Endodermal cell (in vitro differentiated cells): ENCODE measurements at regions not wholly inside any gene's neighbourhood (a gene's known extent, or its start where the extent isn't known, plus 50 kb on each side); places are given as distances from the start of the nearest gene placed in this dataset.
"Not testable (repeated sequence)": the region's sequence is repeated elsewhere in the genome, so short reads cannot be mapped to it uniquely, and the experiment has no call there.

Experiments used
- DNase-seq: peaks from one replicate; pipeline ENCODE4 v3.0.0-alpha.2; 2017
- H3K27ac ChIP-seq: 2 replicates; pipeline ENCODE4 v1.5.1; 2013; ENCODE audit warnings: mild to moderate bottlenecking, low read depth, low read length, moderate library complexity
- H3K27me3 ChIP-seq: 2 replicates; pipeline ENCODE4 v1.6.1; 2013; ENCODE audit warnings: mild to moderate bottlenecking, low read length, moderate library complexity; ENCODE audit not compliant: insufficient read depth, control insufficient read depth, poor library complexity, severe bottlenecking
- H3K36me3 ChIP-seq: 2 replicates; pipeline ENCODE4 v1.7.0; 2013; ENCODE audit warnings: mild to moderate bottlenecking, low read length, moderate library complexity; ENCODE audit not compliant: control insufficient read depth, insufficient read depth
- H3K4me1 ChIP-seq: one replicate; pipeline ENCODE4 v1.7.0; 2013; ENCODE audit warnings: low read length; ENCODE audit not compliant: control insufficient read depth, insufficient read depth
- H3K4me3 ChIP-seq: 2 replicates; pipeline ENCODE4 v1.5.1; 2013; ENCODE audit warnings: mild to moderate bottlenecking, low read length, moderate library complexity
- H3K9ac ChIP-seq: 2 replicates; pipeline ENCODE4 v1.6.1; 2013; ENCODE audit warnings: mild to moderate bottlenecking, low read length, moderate library complexity; ENCODE audit not compliant: poor library complexity, severe bottlenecking; ENCODE audit errors: extremely low read depth
- H3K9me3 ChIP-seq: 2 replicates; pipeline ENCODE4 v1.6.1; 2013; ENCODE audit warnings: mild to moderate bottlenecking, low read length, moderate library complexity; ENCODE audit not compliant: control insufficient read depth
- H3K27ac Mint-ChIP-seq: 2 replicates; pipeline ENCODE4 v1.8.0; 2020; ENCODE audit warnings: mixed read lengths
- H3K27me3 Mint-ChIP-seq: 2 replicates; pipeline ENCODE4 v1.8.0; 2021; ENCODE audit warnings: mild to moderate bottlenecking, mixed read lengths; ENCODE audit not compliant: insufficient read depth
- H3K36me3 Mint-ChIP-seq: 2 replicates; pipeline ENCODE4 v1.8.0; 2020; ENCODE audit warnings: low read depth, mixed read lengths
- H3K4me1 Mint-ChIP-seq: 2 replicates; pipeline ENCODE4 v1.8.0; 2020; ENCODE audit warnings: mixed read lengths
- H3K4me3 Mint-ChIP-seq: 2 replicates; pipeline ENCODE4 v1.8.0; 2020; ENCODE audit warnings: mild to moderate bottlenecking, moderate library complexity, mixed read lengths
- H3K9me3 Mint-ChIP-seq: 2 replicates; pipeline ENCODE4 v1.8.0; 2020; ENCODE audit warnings: mild to moderate bottlenecking, mixed read lengths
- WGBS, 2 experiments: methylation state at CpG; one replicate each; pipeline versions ENCODE4 v1.1.5 to v1.1.7; 2013; ENCODE audit warnings: missing lambda C conversion rate in 2 of 2, mixed read lengths in 1 of 2; ENCODE audit not compliant: insufficient coverage in 1 of 2, insufficient read length in 1 of 2; 5-methylcytosine and 5-hydroxymethylcytosine counted together
- TF ChIP-seq, protein P1 (sequence below): fragments of 200-600 bp; sonication (generic); conservative IDR thresholded peaks from 2 replicates; pipeline ENCODE4 v1.5.0; 2021; ENCODE audit warnings: antibody characterized with exemption, mild to moderate bottlenecking

GRCh38 chr22:23478175-23478574, 101.9 kb downstream of the IGLL1 start:
- H3K27me3 ChIP-seq, result no peaks in the 10 kb centered on the region
- no peak overlapping the region for H3K4me3 ChIP-seq
- no peak overlapping the region for H3K27ac ChIP-seq
- Mint-ChIP-seq H3K27me3 (peaks cover 27% of the 10 kb centered on the region), H3K4me3 (no peak overlapping the region), H3K4me1 (no peaks in the 10 kb centered on the region), H3K9me3 (no peaks in the 10 kb centered on the region), H3K36me3 (no peaks in the 10 kb centered on the region), H3K27ac (no peak overlapping the region)
- TF ChIP-seq, protein P1, sequence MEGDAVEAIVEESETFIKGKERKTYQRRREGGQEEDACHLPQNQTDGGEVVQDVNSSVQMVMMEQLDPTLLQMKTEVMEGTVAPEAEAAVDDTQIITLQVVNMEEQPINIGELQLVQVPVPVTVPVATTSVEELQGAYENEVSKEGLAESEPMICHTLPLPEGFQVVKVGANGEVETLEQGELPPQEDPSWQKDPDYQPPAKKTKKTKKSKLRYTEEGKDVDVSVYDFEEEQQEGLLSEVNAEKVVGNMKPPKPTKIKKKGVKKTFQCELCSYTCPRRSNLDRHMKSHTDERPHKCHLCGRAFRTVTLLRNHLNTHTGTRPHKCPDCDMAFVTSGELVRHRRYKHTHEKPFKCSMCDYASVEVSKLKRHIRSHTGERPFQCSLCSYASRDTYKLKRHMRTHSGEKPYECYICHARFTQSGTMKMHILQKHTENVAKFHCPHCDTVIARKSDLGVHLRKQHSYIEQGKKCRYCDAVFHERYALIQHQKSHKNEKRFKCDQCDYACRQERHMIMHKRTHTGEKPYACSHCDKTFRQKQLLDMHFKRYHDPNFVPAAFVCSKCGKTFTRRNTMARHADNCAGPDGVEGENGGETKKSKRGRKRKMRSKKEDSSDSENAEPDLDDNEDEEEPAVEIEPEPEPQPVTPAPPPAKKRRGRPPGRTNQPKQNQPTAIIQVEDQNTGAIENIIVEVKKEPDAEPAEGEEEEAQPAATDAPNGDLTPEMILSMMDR, result no peak
- 84 to 88% methylated on average over 4 of the region's 4 CpGs for WGBS, 2 experiments
- no peaks in the 10 kb centered on the region for H3K4me1 ChIP-seq
- H3K9ac ChIP-seq, result no peak overlapping the region
- no peaks in the 10 kb centered on the region for H3K9me3 ChIP-seq
- no peaks in the 10 kb centered on the region for H3K36me3 ChIP-seq
- no peak for DNase-seq

DNA sequence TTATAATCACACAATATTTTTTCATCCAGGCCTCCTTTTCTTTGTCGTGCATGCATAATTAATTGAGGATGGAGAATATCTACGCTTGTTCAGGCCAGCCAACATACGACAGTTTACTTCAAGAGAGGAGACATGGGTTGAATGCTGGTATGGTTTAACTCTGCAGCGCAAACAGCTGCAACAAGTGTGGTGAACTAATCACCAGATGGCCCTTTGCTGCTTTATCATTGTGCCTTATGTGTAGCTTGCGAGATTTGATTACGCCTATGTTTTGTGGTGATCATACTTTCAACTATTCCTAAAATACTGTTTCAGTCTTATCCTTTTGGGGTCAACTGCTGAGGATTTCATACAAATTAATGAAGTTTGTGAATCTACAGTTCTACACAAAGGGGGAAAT, 105.6 kb downstream of the IGLL1 start:
- not testable (repeated sequence) for H3K36me3 Mint-ChIP-seq, H3K27me3 ChIP-seq, H3K27ac Mint-ChIP-seq, DNase-seq, H3K9me3 Mint-ChIP-seq, H3K36me3 ChIP-seq, H3K9me3 ChIP-seq, H3K4me1 ChIP-seq, H3K4me3 ChIP-seq, H3K4me3 Mint-ChIP-seq, H3K4me1 Mint-ChIP-seq, H3K27ac ChIP-seq, H3K9ac ChIP-seq
- H3K27me3 Mint-ChIP-seq, result peaks cover 27% of the 10 kb centered on the region
- WGBS, 2 experiments, result 93 to 100% methylated on average over 2 to 5 of the region's 6 CpGs

GRCh38 chr22:23473901-23474300, 106.2 kb downstream of the IGLL1 start:
- 85 to 87% methylated on average over 7 to 8 of the region's 8 CpGs for WGBS, 2 experiments

DNA sequence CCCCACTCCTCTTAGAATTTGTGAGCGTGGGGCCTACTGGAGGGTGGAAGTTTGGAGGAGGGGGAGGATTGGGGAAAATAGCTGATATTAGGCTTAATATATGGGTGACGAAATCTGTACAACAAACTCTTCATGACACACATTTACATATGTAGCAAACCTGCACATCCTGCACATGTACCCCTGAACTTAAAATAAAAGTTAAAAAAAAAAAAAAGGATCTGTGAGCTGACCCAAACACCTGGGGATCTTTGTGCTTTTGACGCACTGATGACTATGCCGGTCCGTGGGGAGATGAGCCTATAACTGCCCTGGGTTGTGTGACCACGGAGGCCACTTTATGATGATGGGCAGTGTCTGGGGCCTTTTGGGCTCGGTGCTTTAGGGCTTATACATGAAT, 107.7 kb downstream of the IGLL1 start:
- not testable (repeated sequence) for H3K36me3 ChIP-seq, H3K9me3 ChIP-seq, H3K27ac ChIP-seq, H3K4me3 Mint-ChIP-seq, H3K27me3 ChIP-seq, DNase-seq, H3K9me3 Mint-ChIP-seq, H3K4me1 ChIP-seq, H3K4me1 Mint-ChIP-seq, H3K36me3 Mint-ChIP-seq, H3K9ac ChIP-seq, H3K27ac Mint-ChIP-seq, H3K4me3 ChIP-seq
- WGBS, 2 experiments, result 87% methylated on average over 6 of the region's 7 CpGs; no CpG with 5 or more reads in 1 of the 2 experiments
- H3K27me3 Mint-ChIP-seq, result peaks cover 22% of the 10 kb centered on the region

More at GRCh38 chr22:23473901-23474300, 106.2 kb downstream of the IGLL1 start:
- H3K9me3 Mint-ChIP-seq, result no peaks in the 10 kb centered on the region
- no peak overlapping the region for H3K4me3 ChIP-seq
- H3K27me3 ChIP-seq, result no peaks in the 10 kb centered on the region
- no peaks in the 10 kb centered on the region for H3K36me3 ChIP-seq
- no peaks in the 10 kb centered on the region for H3K9me3 ChIP-seq
- no peak overlapping the region for H3K27ac ChIP-seq
- H3K9ac ChIP-seq, result no peak overlapping the region
- no peaks in the 10 kb centered on the region for H3K4me1 ChIP-seq
- no peak overlapping the region for H3K27ac Mint-ChIP-seq
- no peaks in the 10 kb centered on the region for H3K4me1 Mint-ChIP-seq
- TF ChIP-seq, protein P1, result no peak
- no peaks in the 10 kb centered on the region for H3K36me3 Mint-ChIP-seq
- peaks cover 25% of the 10 kb centered on the region for H3K27me3 Mint-ChIP-seq
- no peak for DNase-seq
- no peak overlapping the region for H3K4me3 Mint-ChIP-seq
